Epithelial cell of esophagus (primary cell): ENCODE measurements at regions not wholly inside any gene's neighbourhood (a gene's known extent, or its start where the extent isn't known, plus 50 kb on each side); places are given as distances from the start of the nearest gene placed in this dataset.

ENCODE experiments used
- DNase-seq: peaks from one replicate; pipeline ENCODE4 v3.0.0; 2010; ENCODE audit warnings: low read depth
- H3K4me3 ChIP-seq: 2 replicates; pipeline ENCODE4 v1.5.1; 2011; ENCODE audit warnings: mild to moderate bottlenecking, low read length, control low read depth
- TF ChIP-seq, protein P1 (sequence below): IDR thresholded peaks from 2 replicates; pipeline ENCODE4 v1.5.1; 2011; ENCODE audit warnings: low read depth, mild to moderate bottlenecking, low read length, control low read depth, inconsistent platforms; ENCODE audit not compliant: insufficient read depth; ENCODE audit errors: missing control alignments

GRCh38 chr5:63697811-63698210 lies 264.4 kb downstream of the HTR1A start:
- H3K4me3 ChIP-seq: no peak overlapping the region
- TF ChIP-seq, protein P1, sequence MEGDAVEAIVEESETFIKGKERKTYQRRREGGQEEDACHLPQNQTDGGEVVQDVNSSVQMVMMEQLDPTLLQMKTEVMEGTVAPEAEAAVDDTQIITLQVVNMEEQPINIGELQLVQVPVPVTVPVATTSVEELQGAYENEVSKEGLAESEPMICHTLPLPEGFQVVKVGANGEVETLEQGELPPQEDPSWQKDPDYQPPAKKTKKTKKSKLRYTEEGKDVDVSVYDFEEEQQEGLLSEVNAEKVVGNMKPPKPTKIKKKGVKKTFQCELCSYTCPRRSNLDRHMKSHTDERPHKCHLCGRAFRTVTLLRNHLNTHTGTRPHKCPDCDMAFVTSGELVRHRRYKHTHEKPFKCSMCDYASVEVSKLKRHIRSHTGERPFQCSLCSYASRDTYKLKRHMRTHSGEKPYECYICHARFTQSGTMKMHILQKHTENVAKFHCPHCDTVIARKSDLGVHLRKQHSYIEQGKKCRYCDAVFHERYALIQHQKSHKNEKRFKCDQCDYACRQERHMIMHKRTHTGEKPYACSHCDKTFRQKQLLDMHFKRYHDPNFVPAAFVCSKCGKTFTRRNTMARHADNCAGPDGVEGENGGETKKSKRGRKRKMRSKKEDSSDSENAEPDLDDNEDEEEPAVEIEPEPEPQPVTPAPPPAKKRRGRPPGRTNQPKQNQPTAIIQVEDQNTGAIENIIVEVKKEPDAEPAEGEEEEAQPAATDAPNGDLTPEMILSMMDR: no peak
- DNase-seq: no peak

GRCh38 chr5:63690546-63690945 lies 271.7 kb downstream of the HTR1A start:
- TF ChIP-seq, protein P1: no peak
- no peak overlapping the region for H3K4me3 ChIP-seq
- DNase-seq: no peak

- H3K4me3 ChIP-seq: no peak overlapping the region
- TF ChIP-seq, protein P1: no peak
- no peak for DNase-seq
Measured at GRCh38 chr5:63687854-63688516, 274.3 kb downstream of the HTR1A start.

DNA sequence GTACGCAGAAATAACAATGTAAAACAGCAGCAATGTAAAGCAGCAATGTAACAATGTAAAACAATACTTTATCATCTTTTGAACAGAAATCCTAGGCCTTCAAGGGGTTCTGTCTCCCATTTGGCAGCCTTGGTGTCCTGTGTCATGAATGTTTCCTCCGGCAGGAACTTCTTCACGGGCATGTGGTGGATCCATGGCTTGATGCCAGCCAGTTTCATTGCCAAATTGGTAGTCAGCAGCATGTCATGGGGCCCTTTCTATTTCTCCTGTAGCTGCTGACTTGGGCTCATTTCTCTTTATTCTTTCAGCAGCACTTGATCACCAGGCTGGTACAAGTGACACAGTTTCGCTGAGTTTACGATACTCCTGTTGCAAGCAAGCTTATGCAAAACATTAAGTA lies 275.3 kb downstream of the HTR1A start:
- no peak overlapping the region for H3K4me3 ChIP-seq
- DNase-seq: peak; percentile 22
- TF ChIP-seq, protein P1: no peak

DNA sequence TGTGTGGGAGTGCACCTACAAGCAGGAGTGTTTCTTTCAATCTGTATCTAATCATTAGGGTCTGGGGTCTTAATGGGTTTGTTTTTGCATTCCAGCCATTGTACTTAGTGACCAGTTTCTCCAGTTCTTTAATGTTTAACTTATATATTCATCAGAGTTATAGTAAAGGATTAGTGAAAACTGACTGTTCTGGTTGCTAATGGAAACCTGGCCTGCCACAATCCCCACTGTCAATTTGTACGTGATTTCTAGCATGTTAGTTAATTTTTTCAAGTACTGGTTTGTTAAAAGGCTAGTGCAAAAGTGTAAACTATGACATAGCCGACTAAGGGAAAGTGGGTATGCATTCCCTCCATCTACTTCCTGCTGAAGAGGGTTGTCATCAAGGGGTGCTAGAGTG lies 276.1 kb downstream of the HTR1A start:
- TF ChIP-seq, protein P1: no peak
- no peak overlapping the region for H3K4me3 ChIP-seq
- DNase-seq: no peak

- H3K4me3 ChIP-seq: no peak overlapping the region
- TF ChIP-seq, protein P1: no peak
- no peak for DNase-seq
Measured at GRCh38 chr5:63685454-63685853, 276.8 kb downstream of the HTR1A start.

- H3K4me3 ChIP-seq: no peak overlapping the region
- DNase-seq: no peak
- TF ChIP-seq, protein P1: no peak
Measured at GRCh38 chr5:63674881-63675280, 287.4 kb downstream of the HTR1A start.
